ENCODE measurements at regions not wholly inside any gene's neighbourhood (a gene's known extent, or its start where the extent isn't known, plus 50 kb on each side); places are given as distances from the start of the nearest gene placed in this dataset.

DNA sequence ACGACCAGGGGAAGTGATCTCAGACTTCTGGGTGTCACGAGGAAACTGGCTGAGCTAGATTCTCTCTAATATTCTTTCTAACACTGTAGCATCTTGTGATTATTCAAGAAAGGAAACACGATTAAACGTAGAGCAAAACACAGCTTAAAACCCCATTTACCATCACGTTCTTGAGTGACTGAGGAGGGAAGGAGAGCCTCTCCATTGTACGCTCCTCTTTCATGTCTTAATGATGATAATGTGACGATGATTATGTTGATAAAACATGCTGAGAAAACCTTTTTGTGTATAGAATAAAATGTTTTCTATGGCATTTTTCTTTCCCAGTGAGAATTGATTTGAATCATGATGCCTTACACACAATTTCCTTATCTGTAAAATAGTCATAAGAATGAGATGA is 705.6 kb upstream of the ID2 start:
- Histone ChIP-seq H3K4me3 (ENCODE audit: low read length) (no peak overlapping the region), H3K4me1 (ENCODE audit: low read length) (no peaks in the 10 kb centered on the region), H3K27me3 (ENCODE audit: low read length) (no peaks in the 10 kb centered on the region), H3K27ac (ENCODE audit: low read length) (no peak overlapping the region), H3K9me3 (ENCODE audit: low read length) (no peaks in the 10 kb centered on the region), H3K36me3 (ENCODE audit: insufficient read depth, low read length) (no peaks in the 10 kb centered on the region), H3K79me2 (ENCODE audit: low read length) (no peaks in the 10 kb centered on the region), H3K9ac (ENCODE audit: low read length) (no peak overlapping the region), H2AFZ (ENCODE audit: low read length) (no peak overlapping the region), H3K4me2 (ENCODE audit: low read depth, low read length, poor library complexity, severe bottlenecking) (no peak overlapping the region), H3K9me2 (replicated peaks; ENCODE audit: insufficient read depth, low read length) (no peaks in the 10 kb centered on the region), H4K20me1 (ENCODE audit: insufficient read depth, low read depth, low read length) (no peaks in the 10 kb centered on the region)
- no peak for DNase-seq

GRCh38 chr2:7977981-7978380 is 703.9 kb upstream of the ID2 start:
- Histone ChIP-seq H3K9ac (ENCODE audit: low read length) (no peak overlapping the region), H3K9me2 (replicated peaks; ENCODE audit: insufficient read depth, low read length) (no peaks in the 10 kb centered on the region), H3K4me3 (ENCODE audit: low read length) (no peak overlapping the region), H3K4me2 (ENCODE audit: low read depth, low read length, poor library complexity, severe bottlenecking) (no peak overlapping the region), H3K36me3 (ENCODE audit: insufficient read depth, low read length) (no peaks in the 10 kb centered on the region), H2AFZ (ENCODE audit: low read length) (no peak overlapping the region), H3K9me3 (ENCODE audit: low read length) (no peaks in the 10 kb centered on the region), H3K4me1 (ENCODE audit: low read length) (no peaks in the 10 kb centered on the region), H4K20me1 (ENCODE audit: insufficient read depth, low read depth, low read length) (no peaks in the 10 kb centered on the region), H3K27ac (ENCODE audit: low read length) (no peak overlapping the region), H3K27me3 (ENCODE audit: low read length) (no peaks in the 10 kb centered on the region; the same call in 1 of the 2 replicates), H3K79me2 (ENCODE audit: low read length) (no peaks in the 10 kb centered on the region)
- no peak for DNase-seq

GRCh38 chr2:7982054-7982453 is 699.8 kb upstream of the ID2 start:
- no peak for DNase-seq
- H3K9ac ChIP-seq (ENCODE audit: low read length): no peak overlapping the region

GRCh38 chr2:7983451-7983850 is 698.4 kb upstream of the ID2 start:
- no peaks in the 10 kb centered on the region; the same call in 1 of the 2 replicates for H3K27me3 ChIP-seq (ENCODE audit: low read length)
- DNase-seq: no peak
- H3K9me2 ChIP-seq (replicated peaks; ENCODE audit: insufficient read depth, low read length): no peaks in the 10 kb centered on the region
- H4K20me1 ChIP-seq (ENCODE audit: insufficient read depth, low read depth, low read length): no peaks in the 10 kb centered on the region
- H3K79me2 ChIP-seq (ENCODE audit: low read length): no peaks in the 10 kb centered on the region
- H3K4me1 ChIP-seq (ENCODE audit: low read length): no peaks in the 10 kb centered on the region
- H2AFZ ChIP-seq (ENCODE audit: low read length): no peak overlapping the region
- no peaks in the 10 kb centered on the region for H3K36me3 ChIP-seq (ENCODE audit: insufficient read depth, low read length)
- H3K9me3 ChIP-seq (ENCODE audit: low read length): no peaks in the 10 kb centered on the region
- H3K9ac ChIP-seq (ENCODE audit: low read length): no peak overlapping the region
- no peak overlapping the region for H3K4me2 ChIP-seq (ENCODE audit: low read depth, low read length, poor library complexity, severe bottlenecking)
- H3K27ac ChIP-seq (ENCODE audit: low read length): no peak overlapping the region
- no peak overlapping the region for H3K4me3 ChIP-seq (ENCODE audit: low read length)

More at GRCh38 chr2:7982054-7982453, 699.8 kb upstream of the ID2 start:
- H3K79me2 ChIP-seq (ENCODE audit: low read length): no peaks in the 10 kb centered on the region
- no peaks in the 10 kb centered on the region for H3K9me2 ChIP-seq (replicated peaks; ENCODE audit: insufficient read depth, low read length)
- no peaks in the 10 kb centered on the region; the same call in 1 of the 2 replicates for H3K27me3 ChIP-seq (ENCODE audit: low read length)
- no peaks in the 10 kb centered on the region for H4K20me1 ChIP-seq (ENCODE audit: insufficient read depth, low read depth, low read length)
- H2AFZ ChIP-seq (ENCODE audit: low read length): no peak overlapping the region
- no peak overlapping the region for H3K4me3 ChIP-seq (ENCODE audit: low read length)
- no peaks in the 10 kb centered on the region for H3K9me3 ChIP-seq (ENCODE audit: low read length)
- H3K27ac ChIP-seq (ENCODE audit: low read length): no peak overlapping the region
- no peaks in the 10 kb centered on the region for H3K36me3 ChIP-seq (ENCODE audit: insufficient read depth, low read length)
- H3K4me1 ChIP-seq (ENCODE audit: low read length): no peaks in the 10 kb centered on the region
- H3K4me2 ChIP-seq (ENCODE audit: low read depth, low read length, poor library complexity, severe bottlenecking): no peak overlapping the region

GRCh38 chr2:7983912-7984311 is 697.9 kb upstream of the ID2 start:
- H3K4me2 ChIP-seq (ENCODE audit: low read depth, low read length, poor library complexity, severe bottlenecking): no peak overlapping the region
- H3K36me3 ChIP-seq (ENCODE audit: insufficient read depth, low read length): no peaks in the 10 kb centered on the region
- DNase-seq: no peak

GRCh38 chr2:7984693-7985353 is 697.0 kb upstream of the ID2 start:
- no peak overlapping the region for H3K27ac ChIP-seq (ENCODE audit: low read length)
- DNase-seq: no peak
- no peaks in the 10 kb centered on the region for H4K20me1 ChIP-seq (ENCODE audit: insufficient read depth, low read depth, low read length)
- no peaks in the 10 kb centered on the region for H3K9me3 ChIP-seq (ENCODE audit: low read length)
- no peak overlapping the region for H2AFZ ChIP-seq (ENCODE audit: low read length)
- H3K36me3 ChIP-seq (ENCODE audit: insufficient read depth, low read length): no peaks in the 10 kb centered on the region
- no peaks in the 10 kb centered on the region for H3K9me2 ChIP-seq (replicated peaks; ENCODE audit: insufficient read depth, low read length)
- no peaks in the 10 kb centered on the region for H3K79me2 ChIP-seq (ENCODE audit: low read length)
- H3K9ac ChIP-seq (ENCODE audit: low read length): no peak overlapping the region
- H3K27me3 ChIP-seq (ENCODE audit: low read length): no peaks in the 10 kb centered on the region; the same call in 1 of the 2 replicates
- H3K4me2 ChIP-seq (ENCODE audit: low read depth, low read length, poor library complexity, severe bottlenecking): no peak overlapping the region
- no peaks in the 10 kb centered on the region for H3K4me1 ChIP-seq (ENCODE audit: low read length)
- H3K4me3 ChIP-seq (ENCODE audit: low read length): no peak overlapping the region

More at GRCh38 chr2:7983912-7984311, 697.9 kb upstream of the ID2 start:
- no peaks in the 10 kb centered on the region for H3K79me2 ChIP-seq (ENCODE audit: low read length)
- H3K9me3 ChIP-seq (ENCODE audit: low read length): no peaks in the 10 kb centered on the region
- no peak overlapping the region for H3K27ac ChIP-seq (ENCODE audit: low read length)
- H2AFZ ChIP-seq (ENCODE audit: low read length): no peak overlapping the region
- H3K9ac ChIP-seq (ENCODE audit: low read length): no peak overlapping the region
- no peaks in the 10 kb centered on the region for H3K4me1 ChIP-seq (ENCODE audit: low read length)
- H3K9me2 ChIP-seq (replicated peaks; ENCODE audit: insufficient read depth, low read length): no peaks in the 10 kb centered on the region
- H3K4me3 ChIP-seq (ENCODE audit: low read length): no peak overlapping the region
- H4K20me1 ChIP-seq (ENCODE audit: insufficient read depth, low read depth, low read length): no peaks in the 10 kb centered on the region
- H3K27me3 ChIP-seq (ENCODE audit: low read length): no peaks in the 10 kb centered on the region; the same call in 1 of the 2 replicates

GRCh38 chr2:7986431-7986830 is 695.4 kb upstream of the ID2 start:
- Histone ChIP-seq H4K20me1 (ENCODE audit: insufficient read depth, low read depth, low read length) (no peaks in the 10 kb centered on the region), H3K4me3 (ENCODE audit: low read length) (no peak overlapping the region), H3K27ac (ENCODE audit: low read length) (no peak overlapping the region), H3K4me1 (ENCODE audit: low read length) (no peaks in the 10 kb centered on the region), H3K9me2 (replicated peaks; ENCODE audit: insufficient read depth, low read length) (no peaks in the 10 kb centered on the region), H3K27me3 (ENCODE audit: low read length) (no peaks in the 10 kb centered on the region; the same call in 1 of the 2 replicates), H2AFZ (ENCODE audit: low read length) (no peak overlapping the region), H3K9ac (ENCODE audit: low read length) (no peak overlapping the region), H3K79me2 (ENCODE audit: low read length) (no peaks in the 10 kb centered on the region), H3K36me3 (ENCODE audit: insufficient read depth, low read length) (no peaks in the 10 kb centered on the region), H3K9me3 (ENCODE audit: low read length) (no peaks in the 10 kb centered on the region), H3K4me2 (ENCODE audit: low read depth, low read length, poor library complexity, severe bottlenecking) (no peak overlapping the region)
- no peak for DNase-seq

DNA sequence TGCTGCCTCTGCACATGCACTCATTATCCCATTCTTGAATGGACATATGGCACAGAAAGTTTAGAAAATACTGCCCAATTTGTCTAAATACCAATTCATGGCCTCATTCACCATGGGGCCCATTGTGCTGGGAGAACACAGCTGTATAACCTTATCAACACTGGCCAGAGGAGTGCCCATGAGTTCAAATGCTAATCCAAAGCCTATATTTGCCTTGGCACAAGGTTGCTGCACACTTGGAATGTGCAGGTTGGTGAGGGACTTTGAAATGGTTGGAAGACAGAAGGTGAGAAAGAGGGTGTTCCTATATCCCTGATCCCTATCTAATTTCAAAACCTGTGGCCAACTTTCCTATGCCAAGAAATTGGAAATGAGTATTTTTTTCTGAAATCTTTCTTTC is 693.9 kb upstream of the ID2 start:
- no peaks in the 10 kb centered on the region for H3K9me3 ChIP-seq (ENCODE audit: low read length)
- H3K27me3 ChIP-seq (ENCODE audit: low read length): no peaks in the 10 kb centered on the region
- H3K4me2 ChIP-seq (ENCODE audit: low read depth, low read length, poor library complexity, severe bottlenecking): no peak overlapping the region
- no peaks in the 10 kb centered on the region for H3K9me2 ChIP-seq (replicated peaks; ENCODE audit: insufficient read depth, low read length)
- H2AFZ ChIP-seq (ENCODE audit: low read length): no peak overlapping the region
- DNase-seq: no peak
- H3K27ac ChIP-seq (ENCODE audit: low read length): no peak overlapping the region
- no peaks in the 10 kb centered on the region for H4K20me1 ChIP-seq (ENCODE audit: insufficient read depth, low read depth, low read length)
- no peak overlapping the region for H3K4me3 ChIP-seq (ENCODE audit: low read length)
- no peak overlapping the region for H3K9ac ChIP-seq (ENCODE audit: low read length)
- H3K36me3 ChIP-seq (ENCODE audit: insufficient read depth, low read length): no peaks in the 10 kb centered on the region
- no peaks in the 10 kb centered on the region for H3K79me2 ChIP-seq (ENCODE audit: low read length)
- H3K4me1 ChIP-seq (ENCODE audit: low read length): no peaks in the 10 kb centered on the region

Data from Karpas-422 (cell line).